M059J (cell line): ENCODE measurements at regions not wholly inside any gene's neighbourhood (a gene's known extent, or its start where the extent isn't known, plus 50 kb on each side); places are given as distances from the start of the nearest gene placed in this dataset.
A peak's percentile ranks its signal among the peaks of the same experiment; 100 is the strongest.

Experiments used
- DNase-seq: peaks from one replicate; pipeline ENCODE4 v3.0.0-alpha.2; 2012; ENCODE audit warnings: low read depth

DNA sequence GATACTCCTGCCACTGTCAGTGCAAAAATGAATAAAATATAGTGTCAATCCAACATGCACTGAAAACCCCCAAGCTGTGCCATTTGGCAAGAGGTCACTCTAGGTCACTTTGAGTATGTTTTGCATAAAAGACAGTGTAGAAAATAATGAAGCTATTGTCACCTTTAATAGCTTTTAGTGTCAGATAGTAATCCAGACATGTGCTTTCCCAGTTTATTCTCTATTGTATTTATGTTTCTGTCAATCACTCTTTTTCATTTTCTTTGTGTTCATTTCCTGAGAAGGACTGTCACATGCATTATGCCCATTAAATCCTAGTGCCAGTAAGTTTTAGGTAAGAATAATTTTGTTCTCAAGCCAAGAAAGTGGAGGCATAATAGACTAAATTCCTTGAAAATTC, 1073.9 kb upstream of the CDH2 start:
- DNase-seq, result no peak

DNA sequence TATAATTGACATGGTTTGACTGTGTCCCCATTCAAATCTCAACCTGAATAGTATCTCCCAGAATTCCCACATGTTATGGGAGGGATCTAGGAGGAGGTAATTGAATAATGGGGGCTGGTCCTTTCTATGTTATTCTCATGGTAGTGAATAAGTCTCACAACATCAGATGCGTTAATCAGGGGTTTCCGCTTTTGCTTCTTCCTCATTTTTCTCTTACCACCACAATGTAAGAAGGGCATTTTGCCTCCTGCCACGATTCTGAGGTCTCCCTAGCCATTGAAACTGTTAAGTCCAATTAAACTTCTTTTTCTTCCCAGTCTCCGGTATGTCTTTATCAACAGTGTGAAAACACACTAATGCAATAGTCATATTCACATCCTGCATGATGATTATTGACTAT, 1073.3 kb upstream of the CDH2 start:
- no peak for DNase-seq

DNA sequence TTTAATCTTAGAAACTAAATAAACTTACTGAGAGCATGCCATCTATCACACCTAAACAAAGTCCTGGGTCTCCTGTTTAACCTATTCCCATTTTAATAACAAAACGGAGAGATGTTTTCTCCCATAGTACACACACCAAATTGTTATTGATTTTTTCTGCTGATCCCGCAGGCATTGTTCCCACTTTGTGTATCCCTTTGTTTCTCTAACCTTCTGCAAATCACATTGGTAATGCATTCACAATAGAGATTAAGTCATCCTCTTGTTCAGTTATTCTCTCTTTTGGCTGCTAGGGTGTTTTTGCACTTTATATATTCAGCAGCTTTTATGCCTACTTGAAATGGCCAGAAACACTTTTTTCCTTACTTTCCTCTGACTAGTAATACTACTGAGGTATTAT, 1071.9 kb upstream of the CDH2 start:
- no peak for DNase-seq

DNA sequence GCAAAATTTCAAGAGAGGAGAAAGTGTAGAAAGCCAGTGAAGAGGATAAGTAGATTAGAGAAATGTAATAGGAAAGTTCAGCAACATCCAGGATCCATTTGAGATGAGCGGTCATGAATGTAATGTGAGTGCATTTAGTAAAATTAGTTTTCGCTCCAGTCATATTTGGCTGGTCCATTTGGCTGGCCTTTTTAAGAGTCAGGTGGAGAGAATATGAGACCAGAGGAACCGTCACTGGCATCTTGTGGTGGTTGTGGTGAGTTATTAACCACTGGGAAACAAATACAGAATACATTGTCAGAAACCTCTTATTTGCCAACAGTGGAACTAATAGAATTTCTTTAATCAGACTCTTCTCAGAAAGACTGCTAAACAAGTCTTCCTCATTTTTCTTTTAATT, 1064.3 kb upstream of the CDH2 start:
- no peak for DNase-seq

DNA sequence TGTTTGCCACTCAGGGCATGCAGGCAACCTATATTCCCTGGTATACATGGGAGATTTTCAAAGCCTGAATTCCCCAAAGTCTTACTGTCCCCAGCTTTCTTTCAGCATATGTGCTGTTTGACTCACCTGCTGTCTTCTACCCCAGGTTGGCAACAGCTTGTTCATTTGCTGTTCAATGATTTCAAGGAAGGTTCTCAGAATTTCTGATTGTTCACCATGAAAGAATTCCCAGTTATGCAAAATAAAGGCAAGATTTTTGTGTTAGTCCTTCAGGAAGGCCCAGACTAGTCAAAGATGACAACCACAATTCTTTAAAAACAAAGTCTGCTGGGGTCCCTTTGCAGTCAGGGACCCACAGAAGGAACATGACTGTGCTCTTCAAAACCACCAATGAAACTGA, 1057.8 kb upstream of the CDH2 start:
- no peak for DNase-seq

DNA sequence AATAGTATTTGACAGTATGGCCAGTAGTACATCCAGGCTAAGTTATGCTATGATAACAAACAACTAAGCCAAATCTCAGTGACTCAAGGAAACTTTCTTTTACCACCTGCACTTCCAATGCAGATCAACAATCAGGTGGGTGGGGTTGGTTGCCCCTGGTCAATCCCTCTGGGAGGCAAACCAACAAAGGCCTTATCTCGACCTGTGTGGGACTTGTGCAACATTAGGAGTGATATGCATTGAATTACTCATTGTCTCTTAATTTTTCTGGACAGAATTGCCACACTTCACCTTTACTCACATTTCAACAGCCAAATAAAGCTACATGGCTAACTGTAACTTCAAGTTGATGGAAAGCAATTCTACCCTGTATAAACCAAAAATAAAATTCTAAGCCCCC, 1049.3 kb upstream of the CDH2 start:
- peak; percentile 10 for DNase-seq

DNA sequence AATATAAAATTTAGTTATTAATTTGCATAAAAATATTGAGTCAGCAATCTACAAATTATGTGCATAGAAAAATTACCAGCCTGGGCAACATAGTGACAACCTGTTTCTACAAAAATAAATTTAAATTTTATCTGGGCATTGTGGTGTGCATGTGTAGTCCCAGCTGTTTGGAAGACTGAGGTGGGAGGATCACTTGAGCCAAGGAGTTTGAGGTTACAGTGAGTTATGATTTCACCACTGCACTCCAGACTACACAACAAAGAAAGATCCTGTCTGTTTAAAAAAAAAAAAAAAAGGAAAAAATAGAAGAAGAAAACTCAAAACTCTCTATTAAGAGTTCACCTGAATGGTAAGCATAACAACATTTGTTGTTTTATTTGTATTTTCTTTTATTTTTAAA, 1048.4 kb upstream of the CDH2 start:
- DNase-seq, result peak; percentile 3

DNA sequence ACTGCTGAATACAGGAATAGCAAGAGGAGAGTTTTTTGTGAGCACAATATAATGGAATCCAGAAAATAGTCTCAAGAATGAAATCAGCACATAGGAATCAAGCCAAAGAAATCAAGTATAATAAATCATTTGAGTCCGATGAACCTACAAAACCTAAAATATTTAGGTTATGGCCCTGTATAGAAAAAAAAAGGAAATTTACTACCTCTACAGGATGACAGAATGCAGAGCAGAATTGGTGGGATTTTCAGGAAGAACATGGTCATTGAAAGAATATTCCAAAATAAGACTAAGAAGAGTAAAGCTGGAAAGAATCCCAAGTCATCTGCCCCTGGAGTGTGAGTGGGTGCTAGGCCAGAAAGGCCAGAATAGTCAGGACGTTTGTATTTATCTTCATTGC, 1041.2 kb upstream of the CDH2 start:
- DNase-seq, result no peak

DNA sequence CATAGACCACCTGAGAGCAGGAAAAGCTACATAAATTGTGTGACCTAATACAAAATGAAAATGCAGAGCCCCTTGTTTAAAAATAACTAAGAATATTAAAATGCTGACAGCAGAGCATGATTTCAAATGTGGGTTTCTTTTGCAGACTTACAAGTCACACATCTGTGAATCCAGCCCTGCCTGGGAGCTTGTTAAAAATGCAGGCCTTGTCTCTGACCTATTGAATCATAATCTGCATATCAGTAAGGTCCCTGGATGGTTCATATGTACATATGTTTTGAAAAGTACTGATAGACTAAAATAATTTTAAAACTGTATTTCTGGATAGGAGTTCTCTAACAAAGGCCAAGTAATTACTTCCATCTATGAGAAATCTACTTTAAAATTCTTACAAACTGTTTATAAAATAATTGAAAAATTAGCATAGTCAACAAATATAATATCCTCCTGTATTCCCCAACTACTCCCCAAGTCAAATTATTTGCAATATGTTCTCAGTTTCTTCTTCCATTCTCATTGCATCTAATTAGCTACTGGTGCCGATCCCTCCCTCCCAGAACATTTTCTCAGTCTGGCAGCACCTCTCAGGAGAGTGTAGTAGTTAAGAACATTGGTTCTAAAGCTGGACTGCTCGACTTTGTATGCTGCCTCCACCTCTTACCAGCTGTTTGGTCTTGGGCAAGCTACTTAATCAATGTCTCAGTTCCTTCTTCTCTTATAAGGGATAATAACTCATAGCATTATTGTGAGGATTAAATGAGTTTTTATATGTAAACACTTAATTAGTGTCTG, 1040.4 kb upstream of the CDH2 start:
- DNase-seq, result no peak

DNA sequence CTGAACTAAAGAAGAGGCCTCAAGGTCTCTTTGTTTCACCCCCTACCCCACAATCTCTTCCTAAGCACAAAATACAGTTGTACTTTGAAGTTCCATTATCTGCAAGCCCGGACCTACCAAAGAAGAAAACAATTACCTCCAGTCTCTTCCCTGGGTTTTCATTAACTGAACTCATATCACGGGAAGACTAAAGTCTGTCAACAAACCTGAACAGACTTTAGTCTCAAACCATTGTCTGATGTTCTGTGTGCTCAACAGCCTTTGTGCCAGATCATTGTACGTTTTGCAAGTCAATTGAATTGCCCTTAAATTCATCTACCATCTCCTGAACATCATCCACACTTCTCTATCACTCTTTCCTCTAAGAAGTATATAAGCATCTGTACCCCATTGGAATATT, 1021.9 kb upstream of the CDH2 start:
- no peak for DNase-seq

DNA sequence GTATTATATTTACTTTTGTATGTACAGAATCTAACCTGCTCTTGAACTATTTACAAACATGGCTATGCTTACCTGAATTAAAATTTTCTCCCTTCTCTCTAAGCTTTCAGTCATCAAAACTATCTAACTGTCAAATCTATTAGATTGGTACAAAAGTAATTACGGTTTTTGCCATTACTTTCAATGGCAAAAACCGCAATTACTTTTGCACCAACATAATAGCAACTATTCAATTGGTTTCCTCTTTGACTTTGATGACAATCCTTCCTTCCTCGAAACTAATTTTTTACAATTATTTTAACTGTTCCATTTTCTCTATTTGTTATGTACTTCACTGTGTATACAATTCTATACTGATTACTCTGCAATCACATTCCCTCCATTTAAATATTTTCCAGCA, 1019.4 kb upstream of the CDH2 start:
- no peak for DNase-seq

DNA sequence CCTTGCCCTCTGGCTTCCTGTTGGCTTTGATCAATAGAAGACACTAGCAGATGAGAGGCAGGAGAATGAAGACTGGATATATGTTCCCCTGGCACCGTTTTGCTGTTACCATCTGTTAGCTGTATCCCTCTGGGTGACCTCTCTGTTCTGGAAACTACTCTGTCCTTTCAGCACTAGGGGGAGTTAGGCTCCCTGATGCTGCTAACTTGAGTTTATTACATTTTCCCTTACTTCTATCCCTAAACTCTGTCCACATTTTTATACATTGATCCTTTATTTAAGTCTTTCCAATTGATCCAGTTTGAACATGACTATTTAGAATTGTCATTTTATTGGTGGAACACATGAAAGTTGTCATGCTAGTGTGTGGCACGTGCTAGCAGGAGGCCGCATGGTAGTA, 1014.3 kb upstream of the CDH2 start:
- DNase-seq, result peak; percentile 9

DNA sequence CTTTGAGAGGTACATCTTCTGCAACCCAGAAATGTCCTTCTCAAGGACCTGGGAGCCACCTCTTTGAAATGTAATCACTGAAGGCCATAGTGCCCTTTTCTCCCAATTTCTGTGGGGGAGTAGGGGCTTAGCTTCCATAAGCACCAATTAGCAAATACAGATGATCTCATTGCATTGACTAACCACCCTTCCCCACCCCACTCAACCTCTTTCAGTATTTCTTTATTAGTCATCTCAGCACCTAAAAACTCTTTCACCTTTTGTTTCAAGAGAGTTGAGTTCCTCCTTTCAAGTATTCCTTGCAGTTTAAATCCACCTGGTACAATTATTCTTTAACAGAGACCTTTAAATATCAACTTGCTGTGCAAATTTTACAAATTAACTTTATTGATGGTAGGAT, 1011.8 kb upstream of the CDH2 start:
- DNase-seq, result peak; percentile 40

DNA sequence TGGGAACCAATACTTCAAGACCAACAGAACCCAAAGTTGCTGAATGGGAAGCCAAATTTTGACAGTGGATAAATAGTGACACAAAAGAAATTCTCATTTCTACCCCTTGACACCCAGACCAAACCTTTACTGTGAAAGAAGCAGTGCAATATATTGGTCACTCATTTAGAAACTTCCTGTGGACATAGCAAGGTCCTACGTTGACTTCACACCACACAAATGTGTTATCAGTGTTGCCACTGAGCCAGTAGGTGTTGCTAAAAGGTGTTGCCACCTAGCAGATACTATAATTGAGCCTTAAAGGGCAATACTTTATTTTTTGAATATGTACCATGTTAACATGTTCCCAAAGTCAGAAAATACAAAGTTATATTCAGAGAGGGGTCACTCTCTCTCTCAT, 1008.9 kb upstream of the CDH2 start:
- DNase-seq, result no peak

DNA sequence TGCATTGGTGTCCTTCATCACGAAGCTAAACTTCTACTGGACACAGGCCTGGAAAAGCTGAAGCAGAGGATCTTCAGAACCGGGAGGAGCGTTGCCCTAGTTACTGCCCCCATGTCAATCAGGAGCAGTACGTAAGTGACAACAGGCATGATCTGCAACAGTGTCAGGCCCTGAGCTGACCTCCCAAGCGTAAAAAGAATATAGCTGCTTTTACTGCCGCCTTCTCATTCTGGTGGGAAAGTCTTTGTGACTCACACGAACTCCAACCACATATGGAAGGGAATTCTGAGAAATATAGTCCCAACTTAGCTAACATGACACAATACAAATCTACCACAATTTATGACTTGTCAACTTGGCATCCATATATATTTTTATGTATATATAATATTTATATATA, 1007.7 kb upstream of the CDH2 start:
- DNase-seq, result peak; percentile 48

DNA sequence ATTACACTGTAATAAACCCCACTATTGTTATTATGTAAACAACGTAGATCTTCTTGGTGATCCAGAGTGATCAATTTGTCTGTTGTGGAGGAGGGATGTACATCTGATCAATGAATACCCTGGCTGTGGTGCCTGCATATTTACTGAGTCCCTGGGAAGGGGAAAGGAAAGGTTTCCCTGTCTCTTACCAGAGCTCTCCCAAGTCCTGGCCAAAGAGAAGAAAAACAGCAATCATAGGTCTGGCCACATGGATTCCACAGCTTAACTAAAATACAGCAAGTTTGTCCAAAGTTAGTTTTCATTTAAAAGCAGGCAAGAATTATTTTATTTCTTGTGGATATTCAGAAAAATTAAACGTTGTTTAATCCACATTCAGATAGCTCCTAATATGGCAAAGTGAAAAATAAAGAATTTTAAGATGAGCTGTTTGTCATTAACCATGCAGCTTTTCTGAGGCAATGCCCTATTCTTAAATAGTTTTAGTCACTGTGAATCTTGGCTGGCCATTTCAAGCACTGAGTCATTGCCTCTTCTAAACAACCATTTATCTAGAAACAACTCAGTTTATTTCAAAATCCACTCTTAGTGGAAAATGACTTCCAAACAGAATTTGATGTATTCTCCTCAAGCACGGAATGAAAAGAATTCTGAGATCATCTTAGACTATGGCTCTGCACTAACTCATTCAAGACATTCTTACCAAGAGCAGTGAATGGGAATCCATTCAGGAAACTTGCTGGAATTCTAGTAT, 1004.4 kb upstream of the CDH2 start:
- DNase-seq, result peak; percentile 91

DNA sequence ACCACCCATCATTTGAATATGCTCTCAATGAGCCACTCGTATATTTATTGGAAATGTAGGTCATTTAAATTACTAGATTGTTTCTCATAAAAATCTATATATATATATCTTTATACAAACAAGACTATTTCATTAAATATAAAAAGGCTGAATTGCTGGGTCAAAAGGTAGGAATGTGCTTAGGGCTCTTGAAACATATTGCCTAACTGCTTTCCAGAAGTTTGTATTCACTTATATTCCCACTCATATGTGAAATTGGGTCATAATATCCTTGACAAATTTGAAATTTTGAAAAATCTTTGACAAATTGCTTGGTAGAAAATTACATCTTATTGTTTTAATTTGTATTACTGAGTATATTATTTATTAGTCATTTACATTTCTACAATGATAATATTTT, 999.8 kb upstream of the CDH2 start:
- no peak for DNase-seq

DNA sequence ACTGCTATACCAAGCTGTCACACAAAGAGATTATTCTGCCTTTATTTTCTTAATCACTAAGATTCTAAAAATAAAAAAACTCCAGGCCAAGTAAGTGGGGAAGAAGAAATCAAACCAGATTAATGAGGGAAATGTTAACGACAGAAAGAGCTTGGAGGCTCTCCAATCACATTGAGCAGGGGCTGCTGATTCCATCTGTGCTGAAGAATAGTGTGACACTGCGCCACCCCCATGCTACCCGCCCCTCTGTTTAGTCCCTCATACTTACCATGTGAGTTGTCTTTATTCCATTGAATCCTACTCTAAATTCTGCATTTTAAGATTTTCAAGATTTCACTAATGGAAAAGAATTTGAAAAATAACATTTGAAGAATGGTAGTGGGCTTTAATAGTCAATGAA, 998.0 kb upstream of the CDH2 start:
- no peak for DNase-seq

DNA sequence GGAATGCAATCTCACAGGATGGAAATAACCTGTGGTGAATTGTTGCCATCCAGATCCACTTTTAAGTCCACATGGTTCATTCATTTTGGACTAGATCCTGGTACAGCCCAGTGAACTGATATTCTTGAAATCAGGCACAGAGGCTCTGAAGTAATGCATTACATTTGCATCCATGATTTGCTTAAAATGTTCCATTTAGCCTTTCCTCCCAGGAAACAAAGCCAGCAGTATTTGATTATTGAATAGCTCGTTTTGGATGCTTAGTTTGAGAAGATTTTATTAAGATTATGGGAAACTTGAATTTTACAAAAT, 995.8 kb upstream of the CDH2 start:
- DNase-seq, result no peak

DNA sequence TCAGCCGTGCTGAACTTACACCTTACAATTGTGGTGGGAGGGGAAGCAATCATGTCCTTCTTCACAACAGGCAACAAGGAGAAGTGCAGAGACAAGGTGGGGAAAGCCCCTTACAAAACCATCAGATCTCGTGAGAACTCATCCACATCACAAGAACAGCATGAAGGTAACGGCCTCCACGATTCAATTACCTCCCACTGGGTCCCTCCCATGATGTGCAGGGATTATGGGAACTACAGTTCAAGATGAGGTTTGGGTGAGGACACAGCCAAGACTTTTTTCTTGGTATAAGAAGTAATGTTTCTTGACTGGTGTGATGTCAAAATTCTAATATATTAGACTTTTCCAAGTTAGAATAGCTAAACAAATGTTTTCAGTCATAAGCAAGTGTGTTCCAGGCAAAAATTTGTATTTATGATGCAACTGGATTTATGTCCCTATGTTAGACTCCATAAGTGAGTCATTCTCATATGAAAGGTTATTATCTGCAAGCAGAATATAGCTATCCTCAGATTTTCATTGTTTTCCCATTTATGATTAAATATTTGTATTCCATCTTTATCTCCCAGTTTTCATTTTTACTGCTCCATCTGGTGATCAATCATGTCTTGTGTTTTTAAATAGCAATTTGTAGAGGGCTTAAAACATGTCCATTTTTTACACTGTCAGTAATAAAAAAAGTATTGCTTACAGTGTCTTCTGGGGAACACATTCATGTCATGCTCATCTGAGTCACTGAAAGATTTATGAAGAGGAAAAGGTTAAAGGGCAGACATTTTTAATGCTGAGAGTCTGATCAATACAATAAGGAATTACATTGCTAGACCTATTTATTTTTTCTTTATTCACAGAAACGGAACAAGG, 995.2 kb upstream of the CDH2 start:
- DNase-seq, result no peak

DNA sequence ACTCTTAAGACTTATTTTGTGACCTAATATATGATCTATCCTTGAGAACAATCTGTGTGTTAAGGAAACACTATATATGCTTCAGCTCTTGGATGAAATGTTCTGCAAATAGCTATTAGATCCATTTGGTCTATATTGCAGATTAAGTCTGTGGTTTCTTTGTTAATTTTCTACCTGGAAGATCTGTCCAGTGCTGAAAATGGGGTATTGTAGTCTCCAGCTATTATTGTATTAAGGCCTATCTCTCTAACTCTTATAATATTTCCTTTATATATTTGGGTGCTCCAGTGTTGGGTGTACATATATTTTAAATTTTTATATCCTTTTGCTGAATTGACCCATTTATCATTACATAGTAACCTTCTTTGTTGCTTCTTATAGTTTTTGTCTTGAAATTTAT, 992.7 kb upstream of the CDH2 start:
- no peak for DNase-seq

DNA sequence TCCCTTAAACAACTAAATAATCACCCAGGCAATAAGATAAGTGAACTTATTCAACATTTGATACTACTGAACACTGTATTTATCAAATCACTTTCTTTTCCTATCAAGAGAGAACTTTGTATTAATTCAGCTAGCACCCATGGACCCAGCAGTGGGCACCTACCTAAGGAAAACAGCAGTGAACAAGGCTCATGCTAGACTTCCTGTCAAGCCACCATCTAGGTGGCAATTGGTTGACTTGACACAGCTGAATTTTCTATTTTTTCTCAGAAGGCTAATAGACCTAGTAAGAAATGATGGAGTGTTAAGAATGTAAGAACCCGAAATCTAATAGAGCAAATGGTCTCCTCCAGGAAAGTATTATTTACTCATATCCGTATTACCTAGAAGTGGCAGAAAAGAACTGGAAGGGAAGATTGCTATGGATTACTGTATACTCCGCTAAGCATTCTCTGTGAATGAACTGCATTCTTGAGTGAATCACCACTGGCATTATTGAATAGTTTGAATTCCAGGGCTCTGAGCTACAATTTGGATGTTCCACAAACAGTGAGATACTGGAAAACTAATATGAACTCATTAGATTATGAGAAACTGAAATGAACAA, 988.2 kb upstream of the CDH2 start:
- peak; percentile 96 for DNase-seq
